NCI-H2029 (cell line): ENCODE measurements at regions not wholly inside any gene's neighbourhood (a gene's known extent, or its start where the extent isn't known, plus 50 kb on each side); places are given as distances from the start of the nearest gene placed in this dataset.
"Not testable (repeated sequence)": the region's sequence is repeated elsewhere in the genome, so short reads cannot be mapped to it uniquely, and the experiment has no call there.

ENCODE experiments used
- DNase-seq: peaks from one replicate; lab custom pipeline; 2025; lab: John Stamatoyannopoulos, UW

- peak; percentile 51 for DNase-seq
Observed at GRCh38 chr11:109939166-109939810, 153.9 kb upstream of the ZC3H12C start.

- DNase-seq: no peak
Observed at GRCh38 chr11:109940816-109941215, 152.4 kb upstream of the ZC3H12C start.

GRCh38 chr11:109945626-109946321 lies 147.4 kb upstream of the ZC3H12C start:
- no peak for DNase-seq

- DNase-seq: peak; percentile 61
Observed at GRCh38 chr11:109946322-109946846, 146.8 kb upstream of the ZC3H12C start.

- no peak for DNase-seq
Observed at GRCh38 chr11:109954534-109954933, 138.7 kb upstream of the ZC3H12C start.

- peak; percentile 2 for DNase-seq
Observed at GRCh38 chr11:109956124-109956793, 136.9 kb upstream of the ZC3H12C start.

GRCh38 chr11:109957000-109957399 lies 136.2 kb upstream of the ZC3H12C start:
- no peak for DNase-seq

- DNase-seq: no peak
Observed at GRCh38 chr11:109957601-109958000, 135.6 kb upstream of the ZC3H12C start.

- no peak for DNase-seq
Observed at GRCh38 chr11:109958131-109958820, 134.9 kb upstream of the ZC3H12C start.

GRCh38 chr11:109958821-109959166 lies 134.4 kb upstream of the ZC3H12C start:
- no peak for DNase-seq

- DNase-seq: no peak
Observed at GRCh38 chr11:109960831-109961230, 132.4 kb upstream of the ZC3H12C start.

- DNase-seq: no peak
Observed at GRCh38 chr11:109961261-109961660, 131.9 kb upstream of the ZC3H12C start.

- no peak for DNase-seq
Observed at GRCh38 chr11:109963101-109963500, 130.1 kb upstream of the ZC3H12C start.

- DNase-seq: no peak
Observed at GRCh38 chr11:109964487-109964886, 128.7 kb upstream of the ZC3H12C start.

GRCh38 chr11:109965445-109965844 lies 127.7 kb upstream of the ZC3H12C start:
- DNase-seq: not testable (repeated sequence)

GRCh38 chr11:109965926-109966325 lies 127.3 kb upstream of the ZC3H12C start:
- not testable (repeated sequence) for DNase-seq

- DNase-seq: not testable (repeated sequence)
Observed at GRCh38 chr11:109967136-109967535, 126.1 kb upstream of the ZC3H12C start.

- no peak for DNase-seq
Observed at GRCh38 chr11:109968299-109968698, 124.9 kb upstream of the ZC3H12C start.

GRCh38 chr11:109968781-109969180 lies 124.4 kb upstream of the ZC3H12C start:
- DNase-seq: no peak

GRCh38 chr11:109970516-109971183 lies 122.5 kb upstream of the ZC3H12C start:
- DNase-seq: no peak

GRCh38 chr11:109971184-109971523 lies 122.0 kb upstream of the ZC3H12C start:
- DNase-seq: no peak

- DNase-seq: no peak
Observed at GRCh38 chr11:109972181-109972715, 120.9 kb upstream of the ZC3H12C start.
